Panc1 (cell line): ENCODE measurements at regions not wholly inside any gene's neighbourhood (a gene's known extent, or its start where the extent isn't known, plus 50 kb on each side); places are given as distances from the start of the nearest gene placed in this dataset.

Experiments used
- ATAC-seq: fragments of 200-7000 bp; cut with Tn5 transposase; 2 replicates; pipeline ENCODE4 v1.9.1; 2020; ENCODE audit warnings: mild to moderate bottlenecking, moderate library complexity
- BruUV-seq: library from RNA; stranded (reverse); fragments of 400-500 nt; replicated peaks from 2 replicates; lab custom pipeline; 2021; lab: Mats Ljungman, UMichigan
- CTCF ChIA-PET: fragments of 300-600 bp; sonication (Branson Sonifier 250); formaldehyde crosslinking; loops from one replicate; lab custom pipeline; 2022; ENCODE audit warnings: antibody characterized with exemption; lab: Charles Lee
- POLR2A ChIA-PET: fragments of 300-600 bp; sonication (Branson Sonifier 250); formaldehyde crosslinking; loops from one replicate; lab custom pipeline; 2022; ENCODE audit warnings: antibody characterized with exemption; lab: Charles Lee
- DNase-seq: peaks from one replicate; pipeline ENCODE4 v3.0.0-alpha.2; 2010; ENCODE audit warnings: low read depth, low spot score
- H3K27ac ChIP-seq: 2 replicates; pipeline ENCODE4 v1.5.1; 2011; ENCODE audit warnings: mild to moderate bottlenecking, low read length, inconsistent platforms
- H3K27me3 ChIP-seq: fragments of 200-500 bp; sonication (Bioruptor generic); 2 replicates; pipeline ENCODE4 v1.6.0; 2014; ENCODE audit warnings: low read length, inconsistent platforms; ENCODE audit not compliant: control insufficient read depth, insufficient read depth
- H3K36me3 ChIP-seq: fragments of 200-500 bp; sonication (Bioruptor generic); 2 replicates; pipeline ENCODE4 v1.5.1; 2014; ENCODE audit warnings: inconsistent platforms, mild to moderate bottlenecking, low read length, moderate library complexity; ENCODE audit not compliant: control insufficient read depth, insufficient read depth
- H3K4me1 ChIP-seq: 2 replicates; pipeline ENCODE4 v1.5.1; 2011; ENCODE audit warnings: inconsistent platforms, mild to moderate bottlenecking, low read length, moderate library complexity; ENCODE audit not compliant: control insufficient read depth, insufficient read depth
- H3K4me3 ChIP-seq, 2 experiments: 2 replicates each; pipeline ENCODE4 v1.5.1; 2011 to 2012; ENCODE audit warnings: low read depth in 2 of 2, low read length in 2 of 2, mild to moderate bottlenecking in 2 of 2, inconsistent platforms in 1 of 2, moderate library complexity in 1 of 2
- H3K9me3 ChIP-seq: fragments of 200-500 bp; sonication (Bioruptor generic); 2 replicates; pipeline ENCODE4 v1.5.1; 2014; ENCODE audit warnings: low read depth, mild to moderate bottlenecking, inconsistent platforms, low read length, moderate library complexity; ENCODE audit not compliant: control insufficient read depth, insufficient read depth
- POLR2AphosphoS5 ChIP-seq: IDR thresholded peaks from 2 replicates; pipeline ENCODE4 v1.6.1; 2012; ENCODE audit warnings: mild to moderate bottlenecking, low read depth, low read length, moderate library complexity
- SIN3A ChIP-seq: IDR thresholded peaks from 2 replicates; pipeline ENCODE4 v1.6.1; 2012; ENCODE audit warnings: low read depth, mild to moderate bottlenecking, low read length, moderate library complexity, borderline replicate concordance; ENCODE audit not compliant: insufficient read depth
- TCF7L2 ChIP-seq: IDR thresholded peaks from 2 replicates; pipeline ENCODE4 v1.6.1; 2011; ENCODE audit warnings: mild to moderate bottlenecking, low read depth, low read length, inconsistent platforms
- in situ Hi-C: cut with HindIII; loops from 2 replicates; pipeline ENCODE4 v1.10.0; 2016; ENCODE audit warnings: low sequenced_read_pairs, low pct_unique_long_range_greater_than_20kb
- intact Hi-C: fragments of 100-400 bp; cut with micrococcal nuclease; formaldehyde crosslinking; loops from one replicate; pipeline ENCODE4 v1.10.0; 2022; ENCODE audit not compliant: unreplicated experiment
- TF ChIP-seq, protein P1 (sequence below): fragments of 450-650 bp; IDR thresholded peaks from 2 replicates; pipeline ENCODE4 v1.5.1; 2017; ENCODE audit warnings: mild to moderate bottlenecking
- TF ChIP-seq, protein P2 (sequence below), 2 experiments: IDR thresholded peaks; 2 replicates each; pipeline ENCODE4 v1.6.1; 2011 to 2012; ENCODE audit warnings: low read depth in 2 of 2, control low read depth in 1 of 2, low read length in 1 of 2, mild to moderate bottlenecking in 1 of 2, moderate library complexity in 1 of 2; ENCODE audit not compliant: insufficient read depth in 1 of 2

DNA sequence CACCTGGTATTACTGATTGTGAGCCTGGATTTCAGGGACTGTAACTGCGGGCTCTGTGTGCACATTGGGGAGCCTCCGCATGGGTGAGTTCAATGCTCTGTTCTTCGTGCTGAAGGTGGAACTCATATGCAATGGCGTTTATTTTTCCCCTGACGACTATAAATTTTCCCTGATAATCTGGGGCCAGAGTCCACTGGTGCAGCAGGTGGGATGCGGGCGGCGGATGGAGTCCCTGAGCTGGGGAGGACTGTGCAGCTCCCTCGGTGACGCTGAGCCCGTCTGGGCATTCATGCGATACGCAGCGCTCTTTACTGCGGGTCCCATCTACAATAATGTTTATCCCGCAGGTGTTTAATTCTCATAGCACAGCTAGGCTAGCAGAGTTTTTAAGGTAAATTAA lies 181.6 kb upstream of the ALKAL2 start:
- Histone ChIP-seq H3K9me3 (peaks cover 6% of the 10 kb centered on the region), H3K27ac (no peak overlapping the region), H3K4me3 (no peak overlapping the region), H3K4me1 (no peaks in the 10 kb centered on the region), H3K27me3 (no peaks in the 10 kb centered on the region; the same call in 1 of the 2 replicates), H3K36me3 (no peaks in the 10 kb centered on the region)
- no TSS peak for BruUV-seq
- CTCF ChIA-PET, result no interaction called here
- no peak for DNase-seq
- intact Hi-C loops, result no loop called here
- TF ChIP-seq, protein P1, sequence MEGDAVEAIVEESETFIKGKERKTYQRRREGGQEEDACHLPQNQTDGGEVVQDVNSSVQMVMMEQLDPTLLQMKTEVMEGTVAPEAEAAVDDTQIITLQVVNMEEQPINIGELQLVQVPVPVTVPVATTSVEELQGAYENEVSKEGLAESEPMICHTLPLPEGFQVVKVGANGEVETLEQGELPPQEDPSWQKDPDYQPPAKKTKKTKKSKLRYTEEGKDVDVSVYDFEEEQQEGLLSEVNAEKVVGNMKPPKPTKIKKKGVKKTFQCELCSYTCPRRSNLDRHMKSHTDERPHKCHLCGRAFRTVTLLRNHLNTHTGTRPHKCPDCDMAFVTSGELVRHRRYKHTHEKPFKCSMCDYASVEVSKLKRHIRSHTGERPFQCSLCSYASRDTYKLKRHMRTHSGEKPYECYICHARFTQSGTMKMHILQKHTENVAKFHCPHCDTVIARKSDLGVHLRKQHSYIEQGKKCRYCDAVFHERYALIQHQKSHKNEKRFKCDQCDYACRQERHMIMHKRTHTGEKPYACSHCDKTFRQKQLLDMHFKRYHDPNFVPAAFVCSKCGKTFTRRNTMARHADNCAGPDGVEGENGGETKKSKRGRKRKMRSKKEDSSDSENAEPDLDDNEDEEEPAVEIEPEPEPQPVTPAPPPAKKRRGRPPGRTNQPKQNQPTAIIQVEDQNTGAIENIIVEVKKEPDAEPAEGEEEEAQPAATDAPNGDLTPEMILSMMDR, result no peak
- TF ChIP-seq POLR2AphosphoS5 (no peak), SIN3A (no peak), TCF7L2 (no peak)
- TF ChIP-seq, protein P2, sequence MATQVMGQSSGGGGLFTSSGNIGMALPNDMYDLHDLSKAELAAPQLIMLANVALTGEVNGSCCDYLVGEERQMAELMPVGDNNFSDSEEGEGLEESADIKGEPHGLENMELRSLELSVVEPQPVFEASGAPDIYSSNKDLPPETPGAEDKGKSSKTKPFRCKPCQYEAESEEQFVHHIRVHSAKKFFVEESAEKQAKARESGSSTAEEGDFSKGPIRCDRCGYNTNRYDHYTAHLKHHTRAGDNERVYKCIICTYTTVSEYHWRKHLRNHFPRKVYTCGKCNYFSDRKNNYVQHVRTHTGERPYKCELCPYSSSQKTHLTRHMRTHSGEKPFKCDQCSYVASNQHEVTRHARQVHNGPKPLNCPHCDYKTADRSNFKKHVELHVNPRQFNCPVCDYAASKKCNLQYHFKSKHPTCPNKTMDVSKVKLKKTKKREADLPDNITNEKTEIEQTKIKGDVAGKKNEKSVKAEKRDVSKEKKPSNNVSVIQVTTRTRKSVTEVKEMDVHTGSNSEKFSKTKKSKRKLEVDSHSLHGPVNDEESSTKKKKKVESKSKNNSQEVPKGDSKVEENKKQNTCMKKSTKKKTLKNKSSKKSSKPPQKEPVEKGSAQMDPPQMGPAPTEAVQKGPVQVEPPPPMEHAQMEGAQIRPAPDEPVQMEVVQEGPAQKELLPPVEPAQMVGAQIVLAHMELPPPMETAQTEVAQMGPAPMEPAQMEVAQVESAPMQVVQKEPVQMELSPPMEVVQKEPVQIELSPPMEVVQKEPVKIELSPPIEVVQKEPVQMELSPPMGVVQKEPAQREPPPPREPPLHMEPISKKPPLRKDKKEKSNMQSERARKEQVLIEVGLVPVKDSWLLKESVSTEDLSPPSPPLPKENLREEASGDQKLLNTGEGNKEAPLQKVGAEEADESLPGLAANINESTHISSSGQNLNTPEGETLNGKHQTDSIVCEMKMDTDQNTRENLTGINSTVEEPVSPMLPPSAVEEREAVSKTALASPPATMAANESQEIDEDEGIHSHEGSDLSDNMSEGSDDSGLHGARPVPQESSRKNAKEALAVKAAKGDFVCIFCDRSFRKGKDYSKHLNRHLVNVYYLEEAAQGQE (IDR thresholded peaks at IDR 0.05; ENCODE audit: insufficient read depth in 1 of 2, low read depth in 2 of 2, low read length in 1 of 2), result no peak
- in situ Hi-C loops, result no loop called here
- ATAC-seq, result no peak
- POLR2A ChIA-PET, result no interaction called here

DNA sequence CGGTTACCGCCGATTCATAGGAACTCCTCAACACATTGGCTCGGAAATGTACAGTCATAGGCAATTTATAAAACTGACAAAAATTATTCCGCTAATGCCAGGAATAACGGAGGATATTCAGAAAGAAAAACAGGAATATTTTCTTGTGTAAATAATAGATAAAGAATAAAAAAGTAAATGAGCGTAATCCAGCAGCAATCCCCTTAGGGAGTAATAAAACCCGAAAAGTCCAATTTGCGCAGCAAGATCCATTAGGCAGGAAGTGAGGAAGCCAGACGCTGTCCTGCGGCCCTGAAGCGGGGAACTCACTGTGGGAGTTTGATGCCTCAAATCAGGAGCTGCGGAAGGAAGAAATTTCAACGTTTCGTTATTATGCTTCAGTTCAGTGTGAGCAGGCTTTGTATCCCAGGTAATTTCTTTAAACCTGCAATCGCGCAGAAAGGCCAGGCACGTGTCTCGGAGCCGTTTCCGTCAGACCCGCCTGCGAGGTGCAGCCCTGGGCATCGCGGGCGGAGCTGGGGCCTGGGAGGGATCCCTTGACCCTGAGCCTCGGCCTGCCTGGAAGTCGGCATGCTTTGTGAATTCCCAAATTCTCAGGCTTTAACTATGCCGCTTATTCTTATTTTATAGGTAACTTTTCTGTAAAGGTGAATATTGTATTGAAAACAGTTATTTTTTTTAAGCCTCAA lies 180.9 kb upstream of the ALKAL2 start:
- no peak for ATAC-seq
- CTCF ChIA-PET, result no interaction called here

More for the DNA sequence above, 180.9 kb upstream of the ALKAL2 start:
- no TSS peak for BruUV-seq
- Histone ChIP-seq H3K27me3 (no peaks in the 10 kb centered on the region; the same call in 1 of the 2 replicates), H3K27ac (no peak overlapping the region), H3K36me3 (no peaks in the 10 kb centered on the region), H3K4me1 (no peaks in the 10 kb centered on the region), H3K4me3 (no peak overlapping the region), H3K9me3 (peaks cover 6% of the 10 kb centered on the region)
- TF ChIP-seq TCF7L2 (no peak), POLR2AphosphoS5 (no peak), SIN3A (no peak)
- TF ChIP-seq, protein P2 (IDR thresholded peaks at IDR 0.05; ENCODE audit: insufficient read depth in 1 of 2, low read depth in 2 of 2, low read length in 1 of 2), result no peak
- TF ChIP-seq, protein P1, result no peak
- POLR2A ChIA-PET, result no interaction called here
- intact Hi-C loops (no loop called here), in situ Hi-C loops (no loop called here)
- DNase-seq, result no peak
